Osteoblast (primary cell): ENCODE measurements at regions not wholly inside any gene's neighbourhood (a gene's known extent, or its start where the extent isn't known, plus 50 kb on each side); places are given as distances from the start of the nearest gene placed in this dataset.

Experiments used
- DNase-seq: peaks from one replicate; pipeline ENCODE4 v3.0.0; 2011; ENCODE audit warnings: low spot score, mixed read lengths; ENCODE audit not compliant: insufficient read length; ENCODE audit errors: missing footprints
- H2AFZ ChIP-seq: 2 replicates; pipeline ENCODE4 v1.6.0; 2011; ENCODE audit warnings: mild to moderate bottlenecking, low read length
- H3K27ac ChIP-seq: 2 replicates; pipeline ENCODE4 v1.5.1; 2011; ENCODE audit warnings: mild to moderate bottlenecking, low read depth, low read length, moderate library complexity
- H3K27me3 ChIP-seq: 2 replicates; pipeline ENCODE4 v1.6.0; 2012; ENCODE audit warnings: mild to moderate bottlenecking, control low read depth, inconsistent platforms, low read length, moderate library complexity; ENCODE audit not compliant: insufficient read depth
- H3K36me3 ChIP-seq: 2 replicates; pipeline ENCODE4 v1.5.1; 2011; ENCODE audit warnings: mild to moderate bottlenecking, low read length, control low read depth, moderate library complexity; ENCODE audit not compliant: insufficient read depth
- H3K4me1 ChIP-seq: 2 replicates; pipeline ENCODE4 v1.5.1; 2011; ENCODE audit warnings: mild to moderate bottlenecking, low read length, control low read depth, moderate library complexity; ENCODE audit not compliant: insufficient read depth
- H3K4me2 ChIP-seq: 2 replicates; pipeline ENCODE4 v1.6.0; 2011; ENCODE audit warnings: mild to moderate bottlenecking, low read length; ENCODE audit not compliant: insufficient read depth
- H3K4me3 ChIP-seq: fragments of 200-600 bp; sonication (generic); 3 replicates; pipeline ENCODE4 v1.5.1; 2012; ENCODE audit warnings: mild to moderate bottlenecking, low read length, inconsistent platforms; ENCODE audit not compliant: insufficient read depth
- H3K79me2 ChIP-seq: 2 replicates; pipeline ENCODE4 v1.6.0; 2012; ENCODE audit warnings: mild to moderate bottlenecking, low read length, control low read depth, inconsistent platforms; ENCODE audit not compliant: insufficient read depth
- H3K9me3 ChIP-seq: 2 replicates; pipeline ENCODE4 v1.5.1; 2011; ENCODE audit warnings: low read depth, low read length, control low read depth
- H4K20me1 ChIP-seq: 2 replicates; pipeline ENCODE4 v1.6.0; 2012; ENCODE audit warnings: mild to moderate bottlenecking, low read length, control low read depth; ENCODE audit not compliant: insufficient read depth
- CTCF ChIP-seq: IDR thresholded peaks from 2 replicates; pipeline ENCODE4 v1.5.1; 2011; ENCODE audit warnings: mild to moderate bottlenecking, low read depth, low read length, moderate library complexity; ENCODE audit errors: extremely low read depth

GRCh38 chr2:18763338-18763737 is 174.0 kb upstream of the NT5C1B start:
- TF ChIP-seq CTCF: no peak
- H3K79me2 ChIP-seq: no peaks in the 10 kb centered on the region
- H3K4me2 ChIP-seq: peak overlapping the region; percentile 18
- no peaks in the 10 kb centered on the region for H3K36me3 ChIP-seq
- no peaks in the 10 kb centered on the region for H3K9me3 ChIP-seq
- H4K20me1 ChIP-seq: no peaks in the 10 kb centered on the region
- H3K4me3 ChIP-seq: no peak overlapping the region
- no peaks in the 10 kb centered on the region for H3K27me3 ChIP-seq
- H3K4me1 ChIP-seq: peaks cover 18% of the 10 kb centered on the region
- no peak overlapping the region for H2AFZ ChIP-seq
- no peak for DNase-seq
- H3K27ac ChIP-seq: no peak overlapping the region

- DNase-seq: no peak
- H3K9me3 ChIP-seq: no peaks in the 10 kb centered on the region
- H3K27me3 ChIP-seq: no peaks in the 10 kb centered on the region
- H3K36me3 ChIP-seq: no peaks in the 10 kb centered on the region
- no peak overlapping the region for H2AFZ ChIP-seq
- H3K79me2 ChIP-seq: no peaks in the 10 kb centered on the region
- no peak for TF ChIP-seq CTCF
- peak overlapping the region; percentile 18 for H3K4me2 ChIP-seq
- H4K20me1 ChIP-seq: no peaks in the 10 kb centered on the region
- no peak overlapping the region for H3K4me3 ChIP-seq
- H3K4me1 ChIP-seq: peaks cover 18% of the 10 kb centered on the region
- peak overlapping the region; percentile 0 for H3K27ac ChIP-seq
Measured at GRCh38 chr2:18762667-18763066, 173.3 kb upstream of the NT5C1B start.

GRCh38 chr2:18754286-18754685 is 164.9 kb upstream of the NT5C1B start:
- TF ChIP-seq CTCF: no peak
- no peak for DNase-seq
- H3K27me3 ChIP-seq: no peaks in the 10 kb centered on the region
- H3K4me3 ChIP-seq: no peak overlapping the region
- no peak overlapping the region for H3K4me2 ChIP-seq
- no peak overlapping the region for H2AFZ ChIP-seq
- no peaks in the 10 kb centered on the region for H3K79me2 ChIP-seq
- H4K20me1 ChIP-seq: no peaks in the 10 kb centered on the region
- H3K4me1 ChIP-seq: peaks cover 16% of the 10 kb centered on the region
- H3K9me3 ChIP-seq: no peaks in the 10 kb centered on the region
- H3K27ac ChIP-seq: no peak overlapping the region
- no peaks in the 10 kb centered on the region for H3K36me3 ChIP-seq

GRCh38 chr2:18753722-18754121 is 164.4 kb upstream of the NT5C1B start:
- peaks cover 16% of the 10 kb centered on the region for H3K4me1 ChIP-seq
- TF ChIP-seq CTCF: no peak
- no peak overlapping the region for H3K27ac ChIP-seq
- H3K36me3 ChIP-seq: no peaks in the 10 kb centered on the region
- H4K20me1 ChIP-seq: no peaks in the 10 kb centered on the region
- no peak overlapping the region for H3K4me2 ChIP-seq
- no peak overlapping the region for H3K4me3 ChIP-seq
- no peak for DNase-seq
- no peaks in the 10 kb centered on the region for H3K9me3 ChIP-seq
- no peaks in the 10 kb centered on the region for H3K79me2 ChIP-seq
- no peaks in the 10 kb centered on the region for H3K27me3 ChIP-seq
- no peak overlapping the region for H2AFZ ChIP-seq
